Endothelial cell of umbilical vein (primary cell): ENCODE measurements at regions not wholly inside any gene's neighbourhood (a gene's known extent, or its start where the extent isn't known, plus 50 kb on each side); places are given as distances from the start of the nearest gene placed in this dataset.

Experiments used
- EZH2 ChIP-seq: IDR thresholded peaks from 2 replicates; pipeline ENCODE4 v1.6.1; 2012; ENCODE audit warnings: borderline replicate concordance, low read depth, mild to moderate bottlenecking, moderate library complexity, low read length, inconsistent platforms; ENCODE audit not compliant: severe bottlenecking
- FOS ChIP-seq: IDR thresholded peaks from 2 replicates; pipeline ENCODE4 v1.6.1; 2011; ENCODE audit warnings: mild to moderate bottlenecking, low read length, moderate library complexity, borderline replicate concordance; ENCODE audit not compliant: insufficient read depth
- GATA2 ChIP-seq: IDR thresholded peaks from 2 replicates; pipeline ENCODE4 v1.7.0; 2011; ENCODE audit warnings: low read depth, mild to moderate bottlenecking, moderate library complexity, mixed read lengths, low read length; ENCODE audit not compliant: insufficient read length, insufficient read depth
- JUN ChIP-seq: IDR thresholded peaks from 2 replicates; pipeline ENCODE4 v1.6.1; 2011; ENCODE audit warnings: borderline replicate concordance, low read depth; ENCODE audit not compliant: insufficient read length, insufficient read depth
- MYC ChIP-seq: IDR thresholded peaks from one replicate; pipeline ENCODE4 v1.6.1; 2011; ENCODE audit warnings: mild to moderate bottlenecking, low read depth, low read length
- POLR2A ChIP-seq: IDR thresholded peaks from 2 replicates; pipeline ENCODE4 v1.6.1; 2012; ENCODE audit warnings: low read depth, mild to moderate bottlenecking, control low read depth, low read length
- POLR2AphosphoS5 ChIP-seq: IDR thresholded peaks from 2 replicates; pipeline ENCODE4 v1.6.1; 2012; ENCODE audit warnings: low read depth, mild to moderate bottlenecking, control low read depth, low read length, moderate library complexity; ENCODE audit not compliant: insufficient read depth
- TF ChIP-seq, protein P1 (sequence below), 2 donors: IDR thresholded peaks; 1 replicate in 1 of 2; 2 replicates in 1 of 2; pipeline ENCODE4 v1.5.1; 2011; ENCODE audit warnings: low read length in 2 of 2, mild to moderate bottlenecking in 2 of 2, moderate library complexity in 2 of 2, control low read depth in 1 of 2, inconsistent platforms in 1 of 2, low read depth in 1 of 2; ENCODE audit not compliant: insufficient read depth in 1 of 2; ENCODE audit errors: extremely low read depth in 1 of 2
- TF ChIP-seq, protein P2 (sequence below): IDR thresholded peaks from 2 replicates; pipeline ENCODE4 v1.6.1; 2011; ENCODE audit not compliant: insufficient read depth, insufficient read length

DNA sequence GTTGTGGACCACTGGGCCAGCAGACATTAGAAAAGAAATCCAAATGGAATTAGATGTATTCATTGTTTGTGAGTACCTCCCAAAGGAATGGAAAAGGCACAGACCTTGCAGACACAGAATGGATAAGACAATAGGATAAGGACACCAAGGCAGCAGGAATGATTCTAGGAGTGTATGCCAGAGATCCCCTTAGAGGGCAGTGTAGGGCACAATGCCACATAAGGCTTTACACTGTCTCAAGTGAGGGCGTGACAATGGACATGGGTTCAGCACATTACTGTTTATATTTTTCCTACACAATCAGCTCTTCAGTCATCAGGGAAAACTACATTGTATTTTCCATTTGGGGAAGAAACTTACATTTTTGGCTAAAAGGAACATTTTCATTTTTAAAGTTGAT is 250.9 kb downstream of the PTH2R start:
- TF ChIP-seq JUN (no peak), EZH2 (no peak), POLR2A (no peak), POLR2AphosphoS5 (no peak), FOS (no peak), MYC (no peak), GATA2 (no peak)
- TF ChIP-seq, protein P1, sequence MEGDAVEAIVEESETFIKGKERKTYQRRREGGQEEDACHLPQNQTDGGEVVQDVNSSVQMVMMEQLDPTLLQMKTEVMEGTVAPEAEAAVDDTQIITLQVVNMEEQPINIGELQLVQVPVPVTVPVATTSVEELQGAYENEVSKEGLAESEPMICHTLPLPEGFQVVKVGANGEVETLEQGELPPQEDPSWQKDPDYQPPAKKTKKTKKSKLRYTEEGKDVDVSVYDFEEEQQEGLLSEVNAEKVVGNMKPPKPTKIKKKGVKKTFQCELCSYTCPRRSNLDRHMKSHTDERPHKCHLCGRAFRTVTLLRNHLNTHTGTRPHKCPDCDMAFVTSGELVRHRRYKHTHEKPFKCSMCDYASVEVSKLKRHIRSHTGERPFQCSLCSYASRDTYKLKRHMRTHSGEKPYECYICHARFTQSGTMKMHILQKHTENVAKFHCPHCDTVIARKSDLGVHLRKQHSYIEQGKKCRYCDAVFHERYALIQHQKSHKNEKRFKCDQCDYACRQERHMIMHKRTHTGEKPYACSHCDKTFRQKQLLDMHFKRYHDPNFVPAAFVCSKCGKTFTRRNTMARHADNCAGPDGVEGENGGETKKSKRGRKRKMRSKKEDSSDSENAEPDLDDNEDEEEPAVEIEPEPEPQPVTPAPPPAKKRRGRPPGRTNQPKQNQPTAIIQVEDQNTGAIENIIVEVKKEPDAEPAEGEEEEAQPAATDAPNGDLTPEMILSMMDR (IDR thresholded peaks at IDR 0.05; ENCODE audit: extremely low read depth in 1 of 2, insufficient read depth in 1 of 2, low read depth in 1 of 2, low read length in 2 of 2) = no peak
- TF ChIP-seq, protein P2, sequence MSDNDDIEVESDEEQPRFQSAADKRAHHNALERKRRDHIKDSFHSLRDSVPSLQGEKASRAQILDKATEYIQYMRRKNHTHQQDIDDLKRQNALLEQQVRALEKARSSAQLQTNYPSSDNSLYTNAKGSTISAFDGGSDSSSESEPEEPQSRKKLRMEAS = no peak
